Heart left ventricle (tissue), 16 donors: ENCODE measurements at regions not wholly inside any gene's neighbourhood (a gene's known extent, or its start where the extent isn't known, plus 50 kb on each side); places are given as distances from the start of the nearest gene placed in this dataset.

Experiments used
- ATAC-seq, 4 donors: fragments of 200-7000 bp; cut with Tn5 transposase; one replicate each; pipeline ENCODE4 v1.9.1; 2020 to 2022; ENCODE audit warnings: moderate library complexity in 4 of 4, mild to moderate bottlenecking in 3 of 4, moderate number of reproducible peaks in 1 of 4
- DNase-seq, 5 donors: peaks; one replicate each; pipeline ENCODE4 v3.0.0-alpha.2; 2020
- H3K27ac ChIP-seq, 12 donors: fragments of 200-600 bp; sonication (generic) in 4 of 12; one replicate each; pipeline versions ENCODE4 v1.5.0 to v1.8.0; 2016 to 2022; ENCODE audit warnings: mild to moderate bottlenecking in 2 of 12
- H3K27me3 ChIP-seq, 9 donors: fragments of 200-600 bp; sonication (generic) in 2 of 9; one replicate each; pipeline versions ENCODE4 v1.5.1 to v1.8.0; 2016 to 2022; ENCODE audit warnings: mild to moderate bottlenecking in 3 of 9
- H3K36me3 ChIP-seq, 9 donors: fragments of 200-600 bp; sonication (generic) in 2 of 9; one replicate each; pipeline versions ENCODE4 v1.5.0 to v1.8.0; 2018 to 2022; ENCODE audit warnings: mild to moderate bottlenecking in 2 of 9
- H3K4me1 ChIP-seq, 12 donors: fragments of 200-600 bp; sonication (generic) in 4 of 12; one replicate each; pipeline versions ENCODE4 v1.5.0 to v1.8.0; 2016 to 2022; ENCODE audit warnings: mild to moderate bottlenecking in 3 of 12
- H3K4me3 ChIP-seq, 12 donors: fragments of 200-600 bp; sonication (generic) in 4 of 12; one replicate each; pipeline versions ENCODE4 v1.5.0 to v1.8.0; 2017 to 2022; ENCODE audit warnings: mild to moderate bottlenecking in 9 of 12, moderate library complexity in 4 of 12
- H3K9me3 ChIP-seq, 12 donors: fragments of 200-600 bp; sonication (generic) in 4 of 12; one replicate each; pipeline versions ENCODE4 v1.5.0 to v1.8.0; 2016 to 2022; ENCODE audit warnings: mild to moderate bottlenecking in 1 of 12
- CTCF ChIP-seq, 12 donors: fragments of 200-600 bp; sonication (generic) in 4 of 12; IDR thresholded peaks; one replicate each; pipeline versions ENCODE4 v1.5.0 to v1.8.0; 2018 to 2022; ENCODE audit warnings: antibody characterized with exemption in 12 of 12, mild to moderate bottlenecking in 5 of 12
- POLR2A ChIP-seq, 2 donors: fragments of 450-650 bp; IDR thresholded peaks; one replicate each; pipeline ENCODE4 v1.6.1; 2017; ENCODE audit warnings: antibody characterized with exemption in 2 of 2, mild to moderate bottlenecking in 2 of 2, moderate library complexity in 2 of 2
- WGBS, 4 donors: extraction: QIAGEN DNeasy Blood & Tissue Kit in 2 of 4; methylation state at CpG; one replicate each; pipeline versions ENCODE4 v1.1.5 to v1.1.7; 2013 to 2018; 5-methylcytosine and 5-hydroxymethylcytosine counted together
- intact Hi-C, 10 donors: fragments of 100-400 bp; cut with DNase I; formaldehyde crosslinking; loops; one replicate each; pipeline versions ENCODE4 v1.11.1 to v1.14.2; 2022
- donor health status: ischemic (EF 13 %, LVEDD 7.1; RV severe dilation, severe dysfunction).
- donor health status: healthy with polysubstance abuse.
- donor health status: DM: no; HTN: yes; CAD: no.
- donor health status: DM: no; HTN: no; CAD: no.
- donor health status: ischemic (EF 25% LVEDD 6.9; RV normal size, moderate dysfunction).
- donor health status: ischemic (EF 25% LVEDD 5.7; RV mildly dilated, moderate dysfunction).
- donor health status: healthy.
- donor health status: DM: yes; HTN: yes; CAD: no.
- donor health status: ischemic (EF 35%, LVEDD 5.7; RV mildly dilated, moderate dysfunction).
- donor health status: nonischemic (EF 11% LVEDD 7.7; RV severe dilation, severe dysfunction).
- donor health status: DM: yes; HTN: yes; CAD: no.
- donor health status: PGD.
- donor health status: ischemic (EF 29% LVEDD 5.4; RV normal size, mild dysfunction).
- donor health status: nonischemic (EF 23%, LVEDD 6.1; RV moderate dilation, normal function).

GRCh38 chr16:75792771-75793492 lies 66.6 kb upstream of the CPHXL start:
- Histone ChIP-seq H3K27me3 (peaks cover 0 to 11% (median 0%) of the 10 kb centered on the region in 9 donors), H3K4me3 (no peak overlapping the region), H3K4me1 (no peaks in the 10 kb centered on the region), H3K36me3 (no peaks in the 10 kb centered on the region), H3K9me3 (no peaks in the 10 kb centered on the region), H3K27ac (no peak overlapping the region)
- no peak for TF ChIP-seq CTCF (IDR thresholded peaks at IDR 0.05)
- no peak for TF ChIP-seq POLR2A (IDR thresholded peaks at IDR 0.05)
- ATAC-seq = no peak
- DNase-seq = no peak
- WGBS, 4 donors = 69 to 77% (median 76%) methylated on average over 7 of the region's 7 CpGs
- intact Hi-C loops = loop anchor here in 1 of 10 donors (2.0 kb wide), 1 partner anchor 1380 kb away; no protein-coding TSS in a partner anchor

GRCh38 chr16:75793641-75794040 lies 67.4 kb upstream of the CPHXL start:
- H3K9me3 ChIP-seq = no peaks in the 10 kb centered on the region
- no peaks in the 10 kb centered on the region for H3K36me3 ChIP-seq
- intact Hi-C loops = loop anchor here in 1 of 10 donors (2.0 kb wide), 1 partner anchor 1379 kb away; no protein-coding TSS in a partner anchor
- no peaks in the 10 kb centered on the region for H3K4me1 ChIP-seq
- peaks cover 0 to 8% (median 0%) of the 10 kb centered on the region in 9 donors for H3K27me3 ChIP-seq
- no peak overlapping the region for H3K27ac ChIP-seq
- no peak for TF ChIP-seq POLR2A (IDR thresholded peaks at IDR 0.05)
- TF ChIP-seq CTCF (IDR thresholded peaks at IDR 0.05) = no peak
- ATAC-seq = no peak
- no peak overlapping the region for H3K4me3 ChIP-seq
- no peak for DNase-seq
- WGBS, 4 donors = 52 to 57% (median 55%) methylated on average over 4 of the region's 4 CpGs

GRCh38 chr16:75794426-75794825 lies 68.1 kb upstream of the CPHXL start:
- H3K36me3 ChIP-seq = no peaks in the 10 kb centered on the region
- 71 to 80% (median 73%) methylated on average over 4 of the region's 4 CpGs for WGBS, 4 donors
- H3K27ac ChIP-seq = no peak overlapping the region
- TF ChIP-seq CTCF (IDR thresholded peaks at IDR 0.05) (no peak), POLR2A (IDR thresholded peaks at IDR 0.05) (no peak)
- H3K4me3 ChIP-seq = no peak overlapping the region
- H3K9me3 ChIP-seq = no peaks in the 10 kb centered on the region
- ATAC-seq (no peak), DNase-seq (no peak)
- intact Hi-C loops = no loop called here
- H3K4me1 ChIP-seq = no peaks in the 10 kb centered on the region
- peaks cover 0 to 8% (median 0%) of the 10 kb centered on the region in 9 donors for H3K27me3 ChIP-seq

DNA sequence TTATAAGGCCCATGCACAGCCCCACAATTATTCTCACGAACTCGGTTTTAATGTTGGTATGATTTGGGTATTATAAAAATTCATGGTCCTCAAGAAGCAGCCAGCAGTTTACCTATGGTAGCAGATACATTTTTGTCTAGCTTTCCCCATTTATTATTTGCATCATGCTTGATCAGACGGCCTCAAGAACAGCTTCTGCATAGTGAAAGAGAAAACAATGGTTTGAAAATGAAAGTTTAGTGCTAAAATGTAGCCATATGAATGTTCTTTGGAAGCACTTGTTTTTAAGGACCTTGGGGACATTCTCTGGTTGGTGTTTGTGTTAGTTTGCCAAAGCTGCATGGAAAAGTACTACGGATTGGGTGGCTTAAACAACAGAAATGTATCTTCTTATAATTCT lies 72.4 kb upstream of the CPHXL start:
- Histone ChIP-seq H3K36me3 (no peaks in the 10 kb centered on the region), H3K4me1 (no peaks in the 10 kb centered on the region), H3K9me3 (no peaks in the 10 kb centered on the region), H3K27ac (no peak overlapping the region), H3K4me3 (no peak overlapping the region), H3K27me3 (peaks cover 0 to 13% (median 0%) of the 10 kb centered on the region in 9 donors)
- 72 to 81% (median 74%) methylated on average over 4 of the region's 4 CpGs for WGBS, 4 donors
- ATAC-seq (no peak), DNase-seq (no peak)
- intact Hi-C loops = no loop called here
- TF ChIP-seq CTCF (IDR thresholded peaks at IDR 0.05) (no peak), POLR2A (IDR thresholded peaks at IDR 0.05) (no peak)
